Esophagus squamous epithelium (tissue), 5 donors: ENCODE measurements at regions not wholly inside any gene's neighbourhood (a gene's known extent, or its start where the extent isn't known, plus 50 kb on each side); places are given as distances from the start of the nearest gene placed in this dataset.

Source experiments
- DNase-seq: peaks from one replicate; lab custom pipeline; 2025; lab: John Stamatoyannopoulos, UW
- H3K27ac ChIP-seq, 4 donors: fragments of 200-600 bp; sonication (generic); one replicate each; pipeline ENCODE4 v1.5.1; 2016 to 2019; ENCODE audit warnings: mild to moderate bottlenecking in 1 of 4
- H3K27me3 ChIP-seq, 4 donors: fragments of 200-600 bp; sonication (generic); 1 replicate in 3 of 4; 2 replicates in 1 of 4; pipeline versions ENCODE4 v1.5.1 to v1.6.0; 2017 to 2021; ENCODE audit warnings: antibody characterized with exemption in 1 of 4
- H3K36me3 ChIP-seq, 3 donors: fragments of 200-600 bp; sonication (generic); one replicate each; pipeline ENCODE4 v1.5.1; 2016 to 2019
- H3K4me1 ChIP-seq, 3 donors: fragments of 200-600 bp; sonication (generic); one replicate each; pipeline ENCODE4 v1.5.1; 2017 to 2019
- H3K4me3 ChIP-seq, 4 donors: fragments of 200-600 bp; sonication (generic); 1 replicate in 3 of 4; 2 replicates in 1 of 4; pipeline ENCODE4 v1.5.1; 2016 to 2019; ENCODE audit warnings: mild to moderate bottlenecking in 2 of 4, moderate library complexity in 1 of 4
- H3K9me3 ChIP-seq, 3 donors: fragments of 200-600 bp; sonication (generic); one replicate each; pipeline ENCODE4 v1.5.1; 2016 to 2019
- CTCF ChIP-seq, 6 experiments: fragments of 450-650 bp in 4 of 6; fragments of 200-600 bp in 2 of 6; sonication (generic) in 2 of 6; IDR thresholded peaks; one replicate each; pipeline ENCODE4 v1.5.1; 2016 to 2019; ENCODE audit warnings: antibody characterized with exemption in 6 of 6, mild to moderate bottlenecking in 4 of 6, moderate library complexity in 4 of 6
- POLR2A ChIP-seq, 4 donors: fragments of 450-650 bp; IDR thresholded peaks; one replicate each; pipeline ENCODE4 v1.6.1; 2017; ENCODE audit warnings: antibody characterized with exemption in 4 of 4, mild to moderate bottlenecking in 4 of 4, moderate library complexity in 3 of 4
- WGBS, 2 donors: methylation state at CpG; one replicate each; pipeline ENCODE4 v1.1.5; 2018; 5-methylcytosine and 5-hydroxymethylcytosine counted together
- intact Hi-C: fragments of 100-400 bp; cut with DNase I; formaldehyde crosslinking; loops from one replicate; pipeline ENCODE4 v1.15.0; 2022
- donor health status: DM: yes; HTN: yes; CAD: no.

GRCh38 chr9:25212361-25212760 lies 465.9 kb downstream of the TUSC1 start:
- H3K36me3 ChIP-seq = no peaks in the 10 kb centered on the region

GRCh38 chr9:25207402-25208195 lies 470.6 kb downstream of the TUSC1 start:
- 41 to 58% methylated on average over 6 of the region's 6 CpGs for WGBS, 2 donors
- no peak overlapping the region for H3K27ac ChIP-seq
- TF ChIP-seq CTCF (IDR thresholded peaks at IDR 0.05) (no peak), POLR2A (IDR thresholded peaks at IDR 0.05) (no peak)

More at GRCh38 chr9:25212361-25212760, 465.9 kb downstream of the TUSC1 start:
- no peak overlapping the region for H3K4me3 ChIP-seq
- no peak overlapping the region for H3K27ac ChIP-seq
- DNase-seq = no peak
- H3K9me3 ChIP-seq = no peaks in the 10 kb centered on the region
- no peaks in the 10 kb centered on the region for H3K27me3 ChIP-seq
- H3K4me1 ChIP-seq = no peaks in the 10 kb centered on the region
- WGBS, 2 donors = 29 to 50% methylated on average over 5 of the region's 5 CpGs
- TF ChIP-seq POLR2A (IDR thresholded peaks at IDR 0.05) (no peak), CTCF (IDR thresholded peaks at IDR 0.05) (no peak)
- intact Hi-C loops = no loop called here

DNA sequence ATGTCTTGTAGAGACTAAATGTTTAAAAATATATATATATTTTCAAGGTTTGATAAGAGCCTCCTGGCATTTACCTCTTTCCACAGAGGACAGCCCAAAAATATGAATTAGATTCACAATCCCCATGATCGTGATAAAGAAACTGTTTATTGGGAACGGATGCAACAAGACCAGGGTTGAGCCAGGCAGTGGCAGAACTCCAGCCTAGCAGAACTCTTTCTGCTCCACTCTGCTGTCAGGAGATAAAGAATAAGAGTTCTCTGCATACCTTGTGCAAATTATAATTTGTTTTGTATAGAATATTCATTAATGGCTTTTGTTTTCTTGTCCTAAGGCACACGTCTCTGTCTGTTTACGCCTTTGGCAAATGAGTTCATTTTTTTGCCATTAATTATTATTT lies 472.2 kb downstream of the TUSC1 start:
- Histone ChIP-seq H3K27me3 (no peaks in the 10 kb centered on the region), H3K4me3 (no peak overlapping the region), H3K4me1 (no peaks in the 10 kb centered on the region), H3K9me3 (no peaks in the 10 kb centered on the region), H3K36me3 (no peaks in the 10 kb centered on the region), H3K27ac (no peak overlapping the region)
- TF ChIP-seq CTCF (IDR thresholded peaks at IDR 0.05) (no peak), POLR2A (IDR thresholded peaks at IDR 0.05) (no peak)
- intact Hi-C loops = no loop called here
- no peak for DNase-seq
- WGBS, 2 donors = 68 to 69% methylated on average over 4 of the region's 4 CpGs

More at GRCh38 chr9:25207402-25208195, 470.6 kb downstream of the TUSC1 start:
- Histone ChIP-seq H3K9me3 (no peaks in the 10 kb centered on the region), H3K36me3 (no peaks in the 10 kb centered on the region), H3K4me1 (no peaks in the 10 kb centered on the region), H3K4me3 (no peak overlapping the region), H3K27me3 (no peaks in the 10 kb centered on the region)
- DNase-seq = no peak
- intact Hi-C loops = no loop called here

GRCh38 chr9:25205285-25205684 lies 473.0 kb downstream of the TUSC1 start:
- intact Hi-C loops = no loop called here
- Histone ChIP-seq H3K27me3 (no peaks in the 10 kb centered on the region), H3K4me3 (no peak overlapping the region), H3K4me1 (no peaks in the 10 kb centered on the region), H3K36me3 (no peaks in the 10 kb centered on the region), H3K27ac (no peak overlapping the region), H3K9me3 (no peaks in the 10 kb centered on the region)
- TF ChIP-seq POLR2A (IDR thresholded peaks at IDR 0.05) (no peak), CTCF (IDR thresholded peaks at IDR 0.05) (no peak)
- no peak for DNase-seq
- WGBS, 2 donors = 36 to 37% methylated on average over 2 of the region's 2 CpGs

GRCh38 chr9:25177858-25178257 lies 500.4 kb downstream of the TUSC1 start:
- no peaks in the 10 kb centered on the region for H3K36me3 ChIP-seq
- H3K4me1 ChIP-seq = no peaks in the 10 kb centered on the region
- H3K4me3 ChIP-seq = no peak overlapping the region
- intact Hi-C loops = no loop called here
- no peaks in the 10 kb centered on the region for H3K27me3 ChIP-seq
- no peak overlapping the region for H3K27ac ChIP-seq
- WGBS, 2 donors = 88 to 89% methylated on average over 3 to 4 of the region's 4 CpGs
- no peak for TF ChIP-seq POLR2A (IDR thresholded peaks at IDR 0.05)
- no peak for TF ChIP-seq CTCF (IDR thresholded peaks at IDR 0.05)
- no peak for DNase-seq
- H3K9me3 ChIP-seq = peaks cover 0 to 7% (median 0%) of the 10 kb centered on the region in 3 donors
